ENCODE measurements at regions not wholly inside any gene's neighbourhood (a gene's known extent, or its start where the extent isn't known, plus 50 kb on each side); places are given as distances from the start of the nearest gene placed in this dataset.

DNA sequence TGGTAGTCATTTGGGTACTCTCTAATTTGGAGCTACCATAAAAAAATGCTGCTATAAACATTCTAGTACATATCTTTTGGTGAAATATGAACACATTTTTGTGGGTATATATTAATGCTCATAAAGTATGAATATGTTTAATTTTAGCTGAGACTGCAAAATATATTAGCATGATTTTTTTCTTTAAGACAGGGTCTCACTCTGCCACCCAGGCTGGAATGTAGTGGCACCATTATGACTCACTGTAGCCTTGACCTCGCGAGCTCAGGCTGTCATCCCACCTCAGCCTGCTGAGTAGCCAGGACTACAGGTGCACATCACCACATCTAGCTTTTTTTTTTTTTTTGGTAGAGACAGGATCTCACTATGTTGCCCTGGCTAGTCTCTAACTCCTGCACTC lies 371.7 kb downstream of the SOX9 start:
- DNase-seq (ENCODE audit: low read depth) = no peak
- H3K4me3 ChIP-seq (ENCODE audit: low read depth, low read length) = no peak overlapping the region
- TF ChIP-seq CTCF (IDR thresholded peaks at IDR 0.05; ENCODE audit: low read depth, low read length, missing control alignments) = no peak

GRCh38 chr17:72492941-72493340 lies 372.1 kb downstream of the SOX9 start:
- H3K4me3 ChIP-seq (ENCODE audit: low read depth, low read length) = no peak overlapping the region
- no peak for TF ChIP-seq CTCF (IDR thresholded peaks at IDR 0.05; ENCODE audit: low read depth, low read length, missing control alignments)
- DNase-seq (ENCODE audit: low read depth) = no peak

- no peak for DNase-seq (ENCODE audit: low read depth)
- no peak for TF ChIP-seq CTCF (IDR thresholded peaks at IDR 0.05; ENCODE audit: low read depth, low read length, missing control alignments)
- no peak overlapping the region for H3K4me3 ChIP-seq (ENCODE audit: low read depth, low read length)
Observed at GRCh38 chr17:72494566-72494965, 373.7 kb downstream of the SOX9 start.

GRCh38 chr17:72496461-72496860 lies 375.6 kb downstream of the SOX9 start:
- DNase-seq (ENCODE audit: low read depth) = no peak
- H3K4me3 ChIP-seq (ENCODE audit: low read depth, low read length) = no peak overlapping the region
- TF ChIP-seq CTCF (IDR thresholded peaks at IDR 0.05; ENCODE audit: low read depth, low read length, missing control alignments) = no peak

DNA sequence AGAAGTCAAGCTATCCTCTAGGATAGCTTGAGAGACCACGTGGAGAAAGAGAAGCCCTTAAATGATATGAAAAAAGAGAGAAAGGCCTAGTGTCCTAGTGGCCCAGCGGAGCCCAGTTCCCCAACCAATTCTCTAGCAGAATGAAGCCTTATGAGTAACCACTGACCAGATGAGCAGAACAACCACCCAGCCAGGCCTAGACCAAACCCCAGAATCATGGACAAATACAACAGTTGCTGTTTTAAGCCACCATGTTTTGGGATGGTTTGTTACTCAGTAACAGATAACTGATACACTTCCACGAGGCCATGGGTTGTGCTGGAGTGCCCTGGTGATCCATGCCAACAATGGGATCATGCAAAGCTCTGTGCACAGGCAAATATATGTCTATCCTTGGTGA lies 377.1 kb downstream of the SOX9 start:
- TF ChIP-seq CTCF (IDR thresholded peaks at IDR 0.05; ENCODE audit: low read depth, low read length, missing control alignments) = no peak
- no peak overlapping the region for H3K4me3 ChIP-seq (ENCODE audit: low read depth, low read length)

DNA sequence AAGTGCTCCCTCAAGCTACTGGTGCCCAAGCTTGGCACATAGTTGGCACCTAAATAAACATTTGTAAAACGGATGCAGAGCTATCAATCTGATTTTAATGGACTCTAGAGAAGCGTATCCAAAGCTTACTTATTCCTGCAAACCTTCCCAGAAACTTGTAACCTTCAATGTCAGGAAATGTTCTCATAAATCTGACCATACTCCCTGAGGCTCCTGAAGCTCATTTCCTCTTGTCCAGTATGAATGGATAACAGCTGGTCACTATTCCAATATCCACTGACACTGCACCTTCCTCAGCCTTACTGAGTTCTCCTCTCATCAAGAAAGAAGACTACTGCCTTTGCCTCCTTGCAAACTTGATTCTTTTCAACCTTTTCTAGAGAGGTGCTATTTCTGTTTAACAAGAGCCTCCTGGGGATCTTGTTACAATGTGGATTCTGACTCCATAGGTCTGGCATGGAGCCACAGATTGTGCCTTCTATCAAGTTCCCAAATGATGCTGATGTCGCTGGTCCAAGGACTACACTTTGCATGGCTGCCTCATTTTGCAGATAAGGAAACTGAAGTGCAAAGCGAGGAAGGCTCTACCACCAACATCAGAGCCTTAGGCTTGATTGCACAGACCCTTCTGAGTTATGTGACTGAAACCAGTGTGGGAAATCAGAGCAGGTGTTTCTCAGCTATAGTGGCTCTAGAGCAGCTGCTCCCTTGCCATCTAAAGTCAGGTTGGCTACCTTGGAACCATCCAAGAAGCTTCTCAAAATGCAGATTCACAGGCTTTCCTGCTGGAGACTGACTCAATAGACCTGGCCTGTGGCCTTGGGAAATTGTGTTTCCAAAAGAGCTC lies 377.8 kb downstream of the SOX9 start:
- no peak for DNase-seq (ENCODE audit: low read depth)
- H3K4me3 ChIP-seq (ENCODE audit: low read depth, low read length) = no peak overlapping the region
- TF ChIP-seq CTCF (IDR thresholded peaks at IDR 0.05; ENCODE audit: low read depth, low read length, missing control alignments) = no peak

More for the DNA sequence above, 377.1 kb downstream of the SOX9 start:
- no peak for DNase-seq (ENCODE audit: low read depth)

All from GM12864 (cell line).